Astrocyte of the spinal cord (primary cell): ENCODE measurements at regions not wholly inside any gene's neighbourhood (a gene's known extent, or its start where the extent isn't known, plus 50 kb on each side); places are given as distances from the start of the nearest gene placed in this dataset.

Experiments
- DNase-seq: peaks from one replicate; pipeline ENCODE4 v3.0.0; 2011; ENCODE audit warnings: low read depth, low spot score
- H3K4me3 ChIP-seq: 2 replicates; pipeline ENCODE4 v1.5.1; 2011; ENCODE audit warnings: low read depth, mild to moderate bottlenecking, low read length, moderate library complexity
- CTCF ChIP-seq: IDR thresholded peaks from 2 replicates; pipeline ENCODE4 v1.5.1; 2012; ENCODE audit warnings: low read depth, mild to moderate bottlenecking, low read length, inconsistent platforms
- in situ Hi-C: cut with HindIII; loops from 2 replicates; pipeline ENCODE4 v1.10.0; 2017; ENCODE audit warnings: low sequenced_read_pairs

- H3K4me3 ChIP-seq: no peak overlapping the region
- no peak for TF ChIP-seq CTCF
- in situ Hi-C loops: no loop called here
- DNase-seq: peak; percentile 3
Observed at GRCh38 chr2:198660501-198660900, 797.2 kb downstream of the SATB2 start.

- in situ Hi-C loops: no loop called here
Observed at GRCh38 chr2:198659096-198659870, 798.5 kb downstream of the SATB2 start.

GRCh38 chr2:198657512-198658121 is 800.1 kb downstream of the SATB2 start:
- DNase-seq: peak; percentile 22
- TF ChIP-seq CTCF: peak; percentile 61
- in situ Hi-C loops: no loop called here
- no peak overlapping the region for H3K4me3 ChIP-seq

More at GRCh38 chr2:198659096-198659870, 798.5 kb downstream of the SATB2 start:
- no peak overlapping the region for H3K4me3 ChIP-seq
- DNase-seq: no peak
- TF ChIP-seq CTCF: no peak

GRCh38 chr2:198656869-198657268 is 800.9 kb downstream of the SATB2 start:
- TF ChIP-seq CTCF: no peak
- no peak for DNase-seq
- no peak overlapping the region for H3K4me3 ChIP-seq
- in situ Hi-C loops: no loop called here

- no peak for TF ChIP-seq CTCF
- in situ Hi-C loops: no loop called here
- H3K4me3 ChIP-seq: no peak overlapping the region
- no peak for DNase-seq
Observed at GRCh38 chr2:198654646-198655045, 803.1 kb downstream of the SATB2 start.

- TF ChIP-seq CTCF: no peak
- H3K4me3 ChIP-seq: no peak overlapping the region
- in situ Hi-C loops: no loop called here
- no peak for DNase-seq
Observed at GRCh38 chr2:198653311-198653710, 804.4 kb downstream of the SATB2 start.
